SJCRH30 (cell line): ENCODE measurements at regions not wholly inside any gene's neighbourhood (a gene's known extent, or its start where the extent isn't known, plus 50 kb on each side); places are given as distances from the start of the nearest gene placed in this dataset.
A peak's percentile ranks its signal among the peaks of the same experiment; 100 is the strongest.

Source experiments
- DNase-seq, 2 experiments: peaks; one replicate each; pipeline ENCODE4 v3.0.0-alpha.2; 2015 to 2020
- H3K27ac ChIP-seq: fragments of 250-450 bp; sonication (Bioruptor Pico); 2 replicates; pipeline ENCODE4 v1.5.1; 2020; ENCODE audit warnings: mild to moderate bottlenecking, moderate library complexity
- H3K27me3 ChIP-seq: fragments of 250-450 bp; sonication (Bioruptor Pico); 2 replicates; pipeline ENCODE4 v1.5.1; 2020; ENCODE audit warnings: mild to moderate bottlenecking, moderate library complexity
- H3K36me3 ChIP-seq: fragments of 250-450 bp; sonication (Bioruptor Pico); 2 replicates; pipeline ENCODE4 v1.5.1; 2020; ENCODE audit warnings: mild to moderate bottlenecking, moderate library complexity
- H3K4me1 ChIP-seq: fragments of 250-450 bp; sonication (Bioruptor Pico); 2 replicates; pipeline ENCODE4 v1.5.1; 2020; ENCODE audit warnings: mild to moderate bottlenecking, moderate library complexity
- H3K4me3 ChIP-seq: fragments of 250-450 bp; sonication (Bioruptor Pico); 2 replicates; pipeline ENCODE4 v1.5.1; 2020; ENCODE audit warnings: mild to moderate bottlenecking, moderate library complexity
- H3K9me3 ChIP-seq: fragments of 250-450 bp; sonication (Bioruptor Pico); replicated peaks from 2 replicates; pipeline ENCODE4 v1.5.1; 2020; ENCODE audit warnings: mild to moderate bottlenecking, moderate library complexity

DNA sequence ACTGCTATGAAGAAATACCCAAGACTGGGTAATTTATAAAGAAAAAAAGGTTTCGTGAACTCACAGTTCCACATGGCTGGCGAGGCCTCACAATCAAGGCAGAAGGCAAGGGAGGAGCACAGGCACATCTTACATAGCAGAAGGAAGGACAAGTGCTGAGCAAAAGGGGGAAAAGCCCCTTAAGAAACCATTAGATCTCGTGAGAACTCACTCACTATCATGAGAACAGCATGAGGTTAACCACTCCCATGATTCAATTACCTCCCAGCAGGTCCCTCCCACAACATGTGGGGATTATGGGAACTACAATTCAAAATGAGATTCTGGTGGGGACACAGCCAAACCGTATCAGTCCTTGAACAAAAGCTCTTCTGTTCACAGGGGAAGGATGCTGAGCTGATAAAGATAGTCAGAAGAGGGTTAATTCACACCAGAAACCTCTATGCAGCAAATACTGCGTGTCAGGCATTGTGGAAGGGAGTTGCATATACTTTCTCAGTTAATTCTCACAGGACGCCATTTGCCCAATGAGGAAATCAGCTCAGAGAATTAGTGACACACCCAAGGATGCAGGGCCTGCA, 246.2 kb downstream of the FOXO1 start:
- no peaks in the 10 kb centered on the region for H3K27me3 ChIP-seq
- H3K36me3 ChIP-seq, result no peaks in the 10 kb centered on the region
- DNase-seq, result no peak
- H3K4me1 ChIP-seq, result no peaks in the 10 kb centered on the region
- no peak overlapping the region for H3K4me3 ChIP-seq
- H3K27ac ChIP-seq, result no peak overlapping the region
- peaks cover 24% of the 10 kb centered on the region; the same call in 1 of the 2 replicates for H3K9me3 ChIP-seq

DNA sequence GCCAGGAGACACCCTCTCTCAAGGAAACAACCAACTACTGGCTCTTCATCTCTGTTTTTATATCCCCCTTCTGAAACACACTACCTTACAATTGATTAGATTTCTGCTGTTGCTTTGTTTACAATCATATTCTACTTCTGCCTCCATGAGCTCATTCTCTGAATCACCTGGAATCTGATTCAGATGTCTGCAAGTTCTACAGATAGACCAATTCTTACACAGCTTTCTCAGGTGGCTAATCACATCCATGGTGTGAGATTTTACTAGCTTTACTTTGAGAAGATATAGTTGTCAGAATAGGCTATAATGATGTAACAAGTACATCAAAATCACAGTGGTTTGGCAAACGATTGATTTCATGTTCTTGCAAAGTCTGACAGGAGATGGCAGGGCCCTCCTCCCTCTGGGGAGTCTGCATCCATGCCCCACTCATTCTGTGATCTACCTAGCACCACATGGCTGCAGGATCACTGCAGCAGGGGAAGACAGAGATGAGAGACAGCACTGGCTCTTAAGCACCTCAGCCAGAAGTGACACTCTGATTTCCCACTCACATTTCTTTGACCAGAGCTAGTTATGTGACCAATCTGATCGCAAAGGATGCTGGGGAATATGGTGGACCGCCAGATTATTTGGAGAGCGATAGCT, 243.7 kb downstream of the FOXO1 start:
- Histone ChIP-seq H3K27me3 (no peaks in the 10 kb centered on the region), H3K36me3 (no peaks in the 10 kb centered on the region), H3K4me3 (no peak overlapping the region), H3K9me3 (peaks cover 13% of the 10 kb centered on the region; the same call in 1 of the 2 replicates), H3K4me1 (no peaks in the 10 kb centered on the region), H3K27ac (no peak overlapping the region)
- no peak for DNase-seq

DNA sequence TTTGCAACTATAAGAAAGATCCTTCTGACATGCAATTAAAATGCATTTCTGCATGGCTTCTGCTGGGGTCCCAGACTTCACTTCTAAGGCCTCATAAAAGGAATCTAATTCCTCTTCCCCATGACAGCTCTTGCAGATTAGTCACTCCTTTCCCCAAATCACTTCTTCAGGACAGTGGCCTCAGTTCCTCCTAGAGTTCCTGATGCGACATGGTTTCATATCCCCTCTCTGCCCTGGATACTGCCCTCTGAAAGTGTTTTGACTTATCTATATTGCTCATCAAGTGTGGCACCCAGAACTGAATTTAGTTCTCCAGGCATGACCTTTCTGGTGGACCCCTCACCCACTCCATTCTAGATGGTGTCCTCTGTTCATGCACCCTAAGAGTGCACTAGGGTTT, 238.1 kb downstream of the FOXO1 start:
- Histone ChIP-seq H3K27me3 (no peaks in the 10 kb centered on the region), H3K4me3 (no peak overlapping the region), H3K4me1 (peaks cover 13% of the 10 kb centered on the region), H3K9me3 (no peaks in the 10 kb centered on the region), H3K36me3 (no peaks in the 10 kb centered on the region), H3K27ac (no peak overlapping the region)
- no peak for DNase-seq

GRCh38 chr13:40429706-40430545, 236.5 kb downstream of the FOXO1 start:
- H3K27ac ChIP-seq, result no peak overlapping the region
- no peaks in the 10 kb centered on the region for H3K27me3 ChIP-seq
- DNase-seq, result peak; percentile 53 to 73
- no peaks in the 10 kb centered on the region for H3K9me3 ChIP-seq
- H3K4me1 ChIP-seq, result peaks cover 13% of the 10 kb centered on the region
- no peak overlapping the region for H3K4me3 ChIP-seq
- H3K36me3 ChIP-seq, result no peaks in the 10 kb centered on the region

GRCh38 chr13:40432018-40432978, 234.1 kb downstream of the FOXO1 start:
- Histone ChIP-seq H3K9me3 (no peaks in the 10 kb centered on the region), H3K27me3 (no peaks in the 10 kb centered on the region)
- DNase-seq, result no peak

GRCh38 chr13:40433001-40433400, 233.4 kb downstream of the FOXO1 start:
- H3K9me3 ChIP-seq, result no peaks in the 10 kb centered on the region
- no peak overlapping the region for H3K4me3 ChIP-seq
- DNase-seq, result no peak
- no peaks in the 10 kb centered on the region for H3K27me3 ChIP-seq
- no peaks in the 10 kb centered on the region for H3K36me3 ChIP-seq
- H3K4me1 ChIP-seq, result peaks cover 13% of the 10 kb centered on the region
- no peak overlapping the region for H3K27ac ChIP-seq

More at GRCh38 chr13:40432018-40432978, 234.1 kb downstream of the FOXO1 start:
- Histone ChIP-seq H3K4me1 (peaks cover 13% of the 10 kb centered on the region), H3K27ac (no peak overlapping the region), H3K36me3 (no peaks in the 10 kb centered on the region), H3K4me3 (no peak overlapping the region)

GRCh38 chr13:40433577-40433976, 232.9 kb downstream of the FOXO1 start:
- H3K4me1 ChIP-seq, result peaks cover 13% of the 10 kb centered on the region
- no peak for DNase-seq
- no peak overlapping the region for H3K4me3 ChIP-seq
- no peaks in the 10 kb centered on the region for H3K27me3 ChIP-seq
- no peak overlapping the region for H3K27ac ChIP-seq
- H3K36me3 ChIP-seq, result no peaks in the 10 kb centered on the region
- no peaks in the 10 kb centered on the region for H3K9me3 ChIP-seq

DNA sequence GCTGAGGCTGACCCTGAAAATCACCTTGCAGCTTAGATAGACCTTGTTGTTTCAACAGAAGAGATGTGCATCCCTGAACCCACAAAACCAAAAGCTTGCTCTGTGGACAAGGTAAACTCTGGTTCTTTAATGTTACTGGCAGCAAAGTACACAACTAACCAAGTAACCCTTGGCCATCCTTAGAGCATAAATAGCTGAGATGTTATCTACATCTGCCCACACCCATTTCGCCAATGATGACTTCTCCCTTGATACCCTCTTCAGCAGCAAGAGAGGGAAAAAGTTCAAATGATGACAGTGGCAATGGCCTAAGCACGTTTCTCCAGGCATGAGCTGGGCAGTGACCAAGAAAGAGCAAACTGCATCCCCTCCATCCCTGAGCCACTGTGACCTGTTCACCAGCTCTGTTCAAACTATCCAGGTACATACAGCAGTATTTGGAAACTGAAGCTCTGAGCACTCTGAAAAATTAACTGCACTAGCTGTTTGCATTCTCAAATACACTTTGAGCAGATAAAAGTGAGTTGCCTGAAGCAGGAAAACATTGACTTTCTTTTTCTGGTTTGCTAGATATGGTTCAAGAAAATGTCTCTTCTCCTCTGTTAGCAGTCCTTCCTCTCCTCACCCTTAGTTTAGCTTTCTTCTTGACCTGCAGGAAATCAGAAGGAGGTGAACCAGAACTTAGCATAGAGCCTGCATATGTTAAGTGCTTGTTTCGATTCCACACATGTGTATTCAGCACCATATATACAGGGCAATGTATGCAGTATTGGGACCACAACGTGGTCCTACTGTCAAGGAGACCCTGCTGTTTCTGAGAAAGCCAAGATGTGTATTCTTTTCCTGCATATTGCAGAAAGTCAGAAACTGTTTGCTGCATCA, 231.7 kb downstream of the FOXO1 start:
- H3K36me3 ChIP-seq, result no peaks in the 10 kb centered on the region
- no peak overlapping the region for H3K4me3 ChIP-seq
- no peaks in the 10 kb centered on the region for H3K9me3 ChIP-seq
- DNase-seq, result no peak
- H3K4me1 ChIP-seq, result peaks cover 13% of the 10 kb centered on the region
- H3K27ac ChIP-seq, result no peak overlapping the region
- H3K27me3 ChIP-seq, result no peaks in the 10 kb centered on the region

DNA sequence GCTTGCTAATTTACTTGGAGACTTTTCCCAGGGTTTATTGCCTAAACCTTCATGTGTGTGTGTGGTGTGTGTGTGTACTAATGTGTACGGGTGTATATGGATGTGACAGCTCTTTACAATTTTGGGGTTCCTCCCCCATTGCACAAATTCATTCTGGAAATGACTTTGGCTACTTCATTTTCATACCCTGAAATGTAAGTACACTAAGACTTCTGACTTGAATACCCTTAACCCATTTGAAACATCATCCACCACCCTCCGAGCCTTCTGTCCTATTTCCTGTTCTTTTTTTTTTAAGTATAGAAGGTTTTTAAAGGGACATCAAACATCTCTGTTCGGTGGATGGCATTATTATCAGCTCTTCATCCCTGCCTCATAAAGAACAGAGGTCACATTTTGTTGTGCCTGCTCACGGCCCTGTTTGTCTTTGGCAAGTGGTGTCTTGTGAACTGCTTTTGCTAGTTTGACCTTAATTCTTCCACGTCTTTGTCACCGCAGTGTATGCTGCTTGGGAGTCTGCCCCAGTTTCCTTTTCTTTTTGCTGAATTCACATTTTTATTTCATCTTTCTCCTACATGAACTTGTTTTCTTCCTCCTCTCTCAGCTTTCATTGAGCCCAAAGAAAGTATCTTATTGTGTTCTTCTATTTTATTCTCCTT, 228.3 kb downstream of the FOXO1 start:
- Histone ChIP-seq H3K36me3 (no peaks in the 10 kb centered on the region), H3K9me3 (no peaks in the 10 kb centered on the region), H3K27ac (no peak overlapping the region), H3K4me1 (peaks cover 29% of the 10 kb centered on the region), H3K27me3 (no peaks in the 10 kb centered on the region), H3K4me3 (no peak overlapping the region)
- no peak for DNase-seq

GRCh38 chr13:40438999-40439797, 227.2 kb downstream of the FOXO1 start:
- no peak overlapping the region for H3K4me3 ChIP-seq
- H3K27ac ChIP-seq, result no peak overlapping the region
- no peaks in the 10 kb centered on the region for H3K9me3 ChIP-seq
- no peaks in the 10 kb centered on the region for H3K27me3 ChIP-seq
- peaks cover 32% of the 10 kb centered on the region for H3K4me1 ChIP-seq
- no peaks in the 10 kb centered on the region for H3K36me3 ChIP-seq
- no peak for DNase-seq

DNA sequence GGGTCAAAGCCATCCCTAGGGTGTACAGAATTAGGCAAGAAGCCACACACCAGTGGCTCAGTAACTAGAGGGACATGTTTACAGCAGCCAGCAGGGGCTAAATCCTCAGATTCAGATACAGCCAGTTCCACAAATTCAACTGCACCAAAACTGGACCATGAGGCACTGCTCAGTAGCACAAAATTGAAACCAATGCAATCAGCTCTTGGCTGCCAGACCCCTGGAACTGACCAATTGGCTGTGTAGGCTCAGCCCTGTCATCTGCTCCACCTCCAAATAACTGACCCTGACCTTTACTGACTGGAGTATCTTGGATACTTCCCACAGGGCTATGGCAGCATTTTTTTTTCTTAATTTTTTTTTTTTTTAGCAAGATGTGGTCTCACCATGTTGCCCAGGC, 226.5 kb downstream of the FOXO1 start:
- Histone ChIP-seq H3K9me3 (no peaks in the 10 kb centered on the region; the same call in 1 of the 2 replicates), H3K27me3 (no peaks in the 10 kb centered on the region), H3K4me3 (no peak overlapping the region), H3K4me1 (peaks cover 35% of the 10 kb centered on the region), H3K36me3 (no peaks in the 10 kb centered on the region), H3K27ac (no peak overlapping the region)
- DNase-seq, result no peak

- DNase-seq, result peak; percentile 98 to 99
- no peaks in the 10 kb centered on the region; the same call in 1 of the 2 replicates for H3K9me3 ChIP-seq
- peak overlapping the region; percentile 54 for H3K27ac ChIP-seq
- H3K4me1 ChIP-seq, result peaks cover 46% of the 10 kb centered on the region
- H3K36me3 ChIP-seq, result no peaks in the 10 kb centered on the region
- H3K4me3 ChIP-seq, result peak overlapping the region; percentile 0; the same call in 1 of the 2 replicates
- no peaks in the 10 kb centered on the region for H3K27me3 ChIP-seq
These were observed 225.2 kb downstream of the FOXO1 start for GRCh38 chr13:40440990-40441820.
